GM20431 (cell line): ENCODE measurements at regions not wholly inside any gene's neighbourhood (a gene's known extent, or its start where the extent isn't known, plus 50 kb on each side); places are given as distances from the start of the nearest gene placed in this dataset.
"Not testable (repeated sequence)": the region's sequence is repeated elsewhere in the genome, so short reads cannot be mapped to it uniquely, and the experiment has no call there.

Source experiments
- in situ Hi-C: fragments of 300-500 bp; cut with MseI, MboI; formaldehyde crosslinking; loops from one replicate; pipeline ENCODE4 v1.15.0; 2020; ENCODE audit warnings: low sequenced_read_pairs; ENCODE audit not compliant: unreplicated experiment

DNA sequence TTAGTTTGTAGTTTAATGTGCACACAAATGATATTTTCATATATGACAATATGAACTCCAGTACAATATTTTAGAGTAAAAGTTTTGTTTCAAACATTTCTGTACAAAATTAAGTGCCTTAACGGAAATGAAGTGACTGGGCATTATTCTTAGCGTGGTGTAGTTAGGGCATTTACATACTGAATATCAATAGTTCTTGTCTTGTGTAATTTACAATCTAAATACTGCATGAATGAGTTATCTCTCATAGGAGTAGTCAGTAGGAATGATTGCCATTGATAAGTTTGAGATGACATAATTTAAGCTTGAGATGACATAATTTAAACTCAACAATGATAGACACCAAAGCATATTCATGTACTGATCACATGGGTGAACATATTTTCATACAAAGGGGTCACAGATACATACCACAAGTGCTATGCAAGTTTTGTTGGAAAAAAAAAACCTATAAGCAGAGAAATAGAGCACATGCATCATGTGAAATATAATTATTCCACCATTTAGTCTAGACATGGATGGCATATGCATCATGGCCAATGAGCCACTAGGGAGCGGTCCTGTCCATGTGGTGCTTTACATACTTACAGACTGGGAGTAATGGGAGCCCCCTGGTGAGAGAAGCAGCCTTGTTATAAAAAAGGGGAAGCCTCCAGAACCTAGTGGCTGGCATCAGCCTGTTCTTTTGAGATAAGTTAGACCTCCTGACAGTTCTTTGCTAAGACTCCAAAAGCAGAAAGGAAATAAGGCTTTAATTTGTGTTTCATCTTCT, 1523.9 kb downstream of the MAT2B start:
- in situ Hi-C loops, result no loop called here

DNA sequence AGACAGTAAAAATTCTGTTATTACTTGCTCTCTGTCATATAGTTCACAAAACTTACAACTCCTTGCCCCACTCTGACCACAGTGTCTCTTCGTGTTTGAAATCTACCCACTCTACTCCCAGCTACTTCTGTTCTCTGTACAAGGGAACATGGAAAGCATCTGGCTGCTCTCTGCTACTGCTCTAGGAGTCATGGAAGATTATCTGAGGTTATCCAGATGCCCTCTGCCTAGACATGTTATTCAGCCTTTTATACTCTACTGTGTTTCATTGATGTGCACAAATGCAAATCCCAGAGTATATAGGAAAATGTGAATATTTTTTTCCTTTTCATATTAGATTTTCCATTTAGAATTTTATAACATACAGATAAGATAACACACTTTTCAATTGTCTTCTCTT, 1525.6 kb downstream of the MAT2B start:
- in situ Hi-C loops, result no loop called here

DNA sequence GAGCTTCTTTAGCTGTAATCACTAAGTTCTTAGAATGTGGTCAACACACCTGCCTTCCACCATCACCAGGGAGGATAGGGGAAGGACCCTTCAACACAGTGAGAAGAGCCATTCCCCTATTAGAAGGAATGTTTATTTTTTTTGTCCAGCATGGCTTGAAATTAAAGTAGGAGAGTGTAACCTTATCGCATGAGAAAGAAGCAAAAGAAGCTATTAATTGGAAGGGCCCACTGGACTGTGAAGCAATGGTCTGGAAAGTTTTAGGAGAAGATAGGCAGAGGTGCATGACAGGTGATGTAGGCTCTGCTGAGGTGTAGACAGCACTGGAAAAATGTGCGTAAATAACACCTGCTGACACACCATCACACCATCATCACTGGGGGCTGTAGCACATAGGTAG, 1526.0 kb downstream of the MAT2B start:
- in situ Hi-C loops, result no loop called here

DNA sequence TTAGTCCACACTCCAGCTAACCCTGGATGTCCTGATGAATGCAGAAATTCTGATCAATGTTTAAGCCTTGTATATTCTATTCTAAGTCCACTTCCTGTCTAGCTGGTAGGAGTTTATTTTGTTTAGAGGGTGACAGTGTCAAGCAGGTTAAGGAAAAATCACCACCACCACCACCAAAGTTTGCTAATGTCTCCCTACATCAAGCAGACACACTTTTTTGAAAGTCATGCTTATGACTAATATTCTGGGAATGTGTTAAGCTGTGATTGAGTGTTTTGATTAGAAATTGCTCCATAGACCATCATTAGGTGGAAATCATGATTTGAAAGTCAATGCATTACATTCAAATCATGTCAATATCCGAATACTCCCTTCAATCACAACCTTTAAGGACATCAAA, 1530.1 kb downstream of the MAT2B start:
- in situ Hi-C loops, result no loop called here

DNA sequence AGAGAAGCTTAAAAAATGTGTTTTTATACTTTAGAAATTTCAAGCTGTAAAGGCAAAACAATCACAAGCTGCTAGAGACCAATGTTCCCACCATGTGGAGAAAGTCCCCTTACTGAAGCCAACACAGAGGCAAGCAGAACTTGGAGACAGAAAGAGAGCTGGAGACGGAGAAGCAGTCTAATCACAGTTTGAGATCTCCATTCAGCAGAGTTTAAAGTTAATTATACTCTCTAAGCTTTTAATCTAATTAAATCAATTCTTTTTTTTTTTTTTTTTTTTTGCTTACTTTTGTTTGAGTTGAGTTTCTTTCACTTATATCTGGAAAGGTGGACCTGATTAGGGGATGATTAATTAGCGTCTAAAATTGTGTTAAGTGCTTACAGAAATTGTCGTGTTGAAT, 1534.3 kb downstream of the MAT2B start:
- in situ Hi-C loops, result no loop called here

DNA sequence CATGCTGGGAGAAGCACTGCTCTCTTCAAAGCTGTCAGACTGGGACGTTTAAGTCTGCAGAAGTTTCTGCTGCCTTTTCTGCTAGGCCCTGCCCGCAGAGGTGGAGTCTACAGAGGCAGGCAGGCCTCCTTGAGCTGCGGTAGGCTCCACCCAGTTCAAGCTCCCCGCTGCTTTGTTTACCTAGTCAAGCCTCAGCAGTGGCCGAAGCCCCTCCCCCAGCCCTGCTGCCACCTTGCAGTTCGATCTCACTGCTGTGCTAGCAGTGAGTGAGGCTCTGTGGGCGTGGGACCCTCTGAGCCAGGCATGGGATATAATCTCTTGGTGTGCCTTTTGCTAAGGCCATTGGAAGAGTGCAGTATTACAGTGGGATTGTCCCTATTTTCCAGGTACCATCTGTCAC, 1540.5 kb downstream of the MAT2B start:
- in situ Hi-C loops, result not testable (repeated sequence)

DNA sequence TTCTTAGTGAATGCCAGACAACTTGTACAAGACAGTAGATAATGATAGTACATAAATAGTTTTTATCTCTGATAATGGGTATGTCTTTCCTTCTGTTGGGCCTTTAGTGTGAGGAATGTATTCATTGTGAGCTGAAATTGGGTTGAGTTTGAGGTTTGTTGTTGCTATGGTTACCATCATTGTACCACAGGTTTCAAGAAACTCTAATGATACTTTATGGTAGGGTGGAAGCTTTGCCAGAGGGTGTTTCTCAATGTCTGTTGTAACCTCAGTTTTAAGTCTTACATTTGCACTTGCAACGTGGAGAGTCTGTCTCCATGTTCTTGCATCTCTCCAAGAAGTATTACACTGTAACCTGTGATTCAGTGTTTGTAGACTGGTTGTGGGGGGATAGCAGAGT, 1550.1 kb downstream of the MAT2B start:
- in situ Hi-C loops, result no loop called here

DNA sequence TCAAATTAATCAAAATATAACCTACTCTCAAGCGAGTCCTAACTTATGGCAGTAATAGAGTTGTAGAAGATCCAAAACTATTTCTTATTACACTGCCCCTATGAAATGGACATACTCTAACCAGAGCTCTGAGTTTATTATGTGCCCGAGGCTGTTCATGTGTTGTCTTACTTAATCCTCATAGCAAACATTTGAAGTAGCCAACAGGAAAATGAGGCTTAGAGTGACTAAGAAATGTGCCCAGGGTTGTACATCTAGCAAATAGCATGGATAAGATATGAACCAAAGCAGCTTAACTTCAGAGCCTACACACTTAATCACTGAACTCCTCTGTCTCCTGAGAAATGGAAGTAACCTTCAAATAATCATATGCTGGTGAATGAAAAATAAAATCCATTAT, 1551.7 kb downstream of the MAT2B start:
- in situ Hi-C loops, result no loop called here

DNA sequence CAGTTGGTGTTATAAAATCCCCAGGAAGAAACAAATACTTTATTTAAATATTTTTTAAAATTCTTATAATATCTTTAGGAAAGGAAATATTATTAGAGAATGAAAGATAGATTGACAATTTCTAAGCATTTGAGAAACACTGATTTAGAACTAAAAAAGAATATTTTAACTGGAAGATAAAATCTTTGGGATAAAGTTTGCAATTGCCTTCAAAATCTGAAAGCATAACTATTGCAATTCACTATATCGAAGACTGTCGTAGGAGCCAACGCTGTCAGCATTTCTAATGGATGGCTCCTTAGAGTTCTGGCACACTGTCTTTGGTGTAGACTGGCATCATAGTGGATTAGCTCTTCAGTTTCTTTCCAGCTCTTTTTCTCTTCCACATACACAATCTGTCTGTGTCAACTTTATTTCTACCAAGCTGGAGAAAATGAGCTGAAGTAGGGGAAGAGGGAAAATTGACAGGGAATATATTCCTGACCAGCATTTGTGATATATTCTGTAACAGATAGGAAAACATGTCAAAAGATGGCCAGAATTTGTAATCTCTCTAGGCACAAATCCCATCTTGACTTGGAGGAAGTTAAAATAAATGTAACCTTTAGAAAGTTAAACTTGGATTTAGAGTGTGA, 1561.4 kb downstream of the MAT2B start:
- in situ Hi-C loops, result no loop called here

DNA sequence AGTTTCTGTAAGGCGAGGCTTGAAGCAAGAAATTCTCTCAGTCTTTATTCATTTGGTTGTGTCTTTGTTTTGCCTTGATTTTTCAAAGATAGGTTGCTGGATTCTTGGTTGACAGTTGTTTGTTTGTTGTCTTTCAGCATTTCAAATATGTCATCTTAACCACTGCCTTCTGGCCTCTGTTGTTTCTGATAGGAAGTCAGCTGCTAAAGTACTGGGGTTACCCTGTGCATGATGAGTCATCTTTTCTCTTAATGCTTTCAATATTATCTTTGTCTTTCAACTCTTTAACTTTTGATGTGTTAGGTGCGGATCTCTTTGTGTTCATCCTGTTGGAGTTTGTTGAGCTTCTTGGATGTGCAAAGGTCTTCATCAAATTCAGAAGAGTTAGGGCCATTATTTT, 1571.3 kb downstream of the MAT2B start:
- in situ Hi-C loops, result no loop called here

DNA sequence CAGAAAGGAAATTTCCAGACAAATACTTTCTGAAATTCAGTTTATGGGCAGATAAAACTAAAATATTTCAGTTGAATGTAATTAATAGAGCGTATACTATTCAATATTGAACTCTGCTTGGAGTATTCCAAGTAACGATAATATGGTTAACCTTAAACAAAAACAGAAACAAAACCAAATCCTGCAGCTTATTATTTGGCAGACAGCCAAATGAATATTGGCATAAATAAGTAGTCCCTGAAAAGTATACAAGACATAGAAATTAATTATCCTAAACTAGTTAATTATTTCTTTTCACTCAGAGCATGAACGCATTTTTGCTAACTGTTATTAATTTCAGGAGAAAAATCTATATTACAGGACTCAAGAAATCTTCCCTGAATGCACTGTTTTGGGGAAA, 1574.0 kb downstream of the MAT2B start:
- in situ Hi-C loops, result no loop called here

DNA sequence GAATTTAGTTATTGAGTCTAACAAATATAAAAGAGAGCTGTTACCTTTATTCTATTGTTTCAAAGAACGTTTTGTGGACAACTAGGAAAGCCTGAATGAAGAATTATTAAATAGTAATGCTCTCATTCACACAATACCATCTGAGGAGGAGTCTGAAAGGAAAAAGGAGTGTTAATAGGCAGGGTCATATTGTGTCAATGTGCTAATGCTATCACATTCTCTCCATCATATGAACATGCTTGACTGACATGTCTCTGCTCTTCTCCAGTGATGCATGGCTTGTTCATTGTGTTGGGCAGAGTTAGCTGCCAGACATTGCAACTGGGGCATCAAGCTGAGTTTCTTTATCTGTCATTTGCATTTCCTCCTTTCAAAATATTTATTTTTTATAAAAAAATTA, 1578.0 kb downstream of the MAT2B start:
- in situ Hi-C loops, result no loop called here

DNA sequence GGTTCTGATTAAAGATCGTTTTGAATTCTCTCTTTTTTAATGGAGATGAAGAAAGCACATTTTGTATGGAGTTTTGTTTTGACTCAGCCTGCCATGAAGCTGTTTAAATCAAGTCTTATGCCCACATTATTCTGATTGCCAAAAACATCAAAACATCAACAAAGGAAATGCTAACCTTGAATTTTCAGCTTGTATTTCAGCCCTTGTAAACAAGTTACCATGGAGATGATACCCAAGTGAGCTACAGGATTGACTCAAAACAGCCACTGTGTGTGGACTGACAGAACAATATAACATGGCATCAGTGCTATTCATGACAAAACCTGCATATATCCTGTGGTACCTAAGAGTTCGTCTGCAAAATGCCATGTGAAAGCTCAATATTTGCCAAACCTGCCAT, 1581.0 kb downstream of the MAT2B start:
- in situ Hi-C loops, result no loop called here

DNA sequence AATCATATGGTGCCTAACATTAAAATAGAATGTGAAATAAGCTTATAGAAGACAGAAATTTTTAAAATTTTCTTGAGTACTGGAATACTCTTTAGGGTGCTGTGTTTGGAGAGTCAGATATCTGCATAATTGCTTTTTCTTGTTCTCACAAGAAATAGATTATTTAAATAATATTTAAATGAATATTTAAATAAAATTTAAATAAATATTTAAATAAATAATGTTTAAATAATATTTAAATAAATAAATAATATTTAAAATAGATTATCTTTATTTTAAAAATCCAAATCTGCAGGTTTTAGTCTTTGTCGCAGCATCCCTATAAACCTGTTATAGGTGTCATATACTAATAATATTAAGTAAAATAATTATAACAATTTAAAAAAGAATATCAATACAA, 1589.4 kb downstream of the MAT2B start:
- in situ Hi-C loops, result no loop called here

DNA sequence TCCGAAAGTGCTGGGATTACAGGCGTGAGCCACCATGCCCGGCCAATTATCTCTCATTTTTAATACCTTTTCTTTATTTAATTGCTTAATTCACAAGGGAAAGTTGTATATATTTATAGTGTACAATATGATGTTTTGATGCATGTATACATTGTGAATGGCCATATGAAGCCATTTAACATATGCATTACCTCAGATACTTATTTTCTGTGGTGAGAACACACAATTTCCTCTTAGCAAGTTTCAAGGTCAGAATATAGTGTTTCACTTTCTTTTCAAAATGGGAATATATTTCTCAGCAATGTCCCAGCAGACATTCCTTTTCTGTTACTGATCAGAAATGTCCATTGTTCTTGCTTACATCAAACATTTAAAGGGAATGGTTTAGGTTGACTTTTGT, 1596.3 kb downstream of the MAT2B start:
- in situ Hi-C loops, result no loop called here

DNA sequence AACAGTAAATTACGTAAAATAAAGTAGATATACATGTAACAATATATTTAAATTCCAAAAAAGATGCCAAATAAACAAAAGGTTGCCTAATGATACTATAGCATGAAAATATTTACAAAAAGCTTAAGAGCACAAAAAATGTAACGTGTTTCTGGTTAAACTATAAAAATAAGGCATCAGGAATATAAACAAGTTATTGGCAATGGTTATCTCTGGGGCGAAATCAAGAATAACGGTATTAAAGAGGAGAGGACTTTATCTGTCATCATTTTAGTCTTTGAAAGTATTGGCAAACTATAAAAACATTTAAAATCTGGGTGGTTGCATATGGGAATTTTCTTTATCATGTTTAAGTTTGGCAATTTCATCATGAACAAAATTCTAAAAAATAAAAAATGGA, 1599.2 kb downstream of the MAT2B start:
- in situ Hi-C loops, result no loop called here

DNA sequence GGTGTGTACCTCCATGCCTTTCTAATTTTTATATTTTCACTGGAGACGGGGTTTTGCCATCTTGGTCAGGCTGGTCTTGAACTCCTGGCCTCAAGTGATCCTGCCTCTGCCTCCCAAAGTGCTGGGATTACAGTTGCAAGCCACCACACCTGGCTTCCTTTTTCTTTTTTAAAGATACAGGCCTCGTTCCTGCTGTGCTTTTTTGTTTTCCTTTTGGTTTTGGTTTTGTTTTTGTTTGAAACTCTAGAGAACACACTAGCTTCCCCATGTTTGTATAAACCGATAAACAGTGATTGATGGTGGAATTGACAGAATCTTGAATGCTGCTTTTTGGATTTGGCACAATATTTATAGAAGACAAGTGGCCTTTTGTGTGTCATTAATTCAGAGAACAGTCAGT, 1603.4 kb downstream of the MAT2B start:
- in situ Hi-C loops, result no loop called here

DNA sequence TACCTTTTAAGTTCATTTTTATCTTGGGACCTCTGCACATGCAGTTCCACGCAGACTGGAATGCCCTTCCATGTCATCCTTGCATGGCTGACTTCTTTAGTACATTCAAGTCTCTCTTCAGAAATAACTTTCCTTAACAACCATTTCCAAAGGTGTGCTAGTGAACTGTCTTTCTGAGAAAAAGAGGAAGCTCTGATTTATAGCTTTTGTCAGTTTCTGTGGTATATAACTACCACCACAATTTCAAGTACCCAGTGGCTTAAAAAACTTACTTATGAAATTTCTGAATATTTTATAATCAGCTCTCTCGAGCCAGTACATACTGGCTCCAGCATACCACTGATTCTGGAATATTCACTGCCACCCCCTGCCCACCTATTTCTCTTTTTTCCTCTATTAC, 1613.8 kb downstream of the MAT2B start:
- in situ Hi-C loops, result no loop called here

DNA sequence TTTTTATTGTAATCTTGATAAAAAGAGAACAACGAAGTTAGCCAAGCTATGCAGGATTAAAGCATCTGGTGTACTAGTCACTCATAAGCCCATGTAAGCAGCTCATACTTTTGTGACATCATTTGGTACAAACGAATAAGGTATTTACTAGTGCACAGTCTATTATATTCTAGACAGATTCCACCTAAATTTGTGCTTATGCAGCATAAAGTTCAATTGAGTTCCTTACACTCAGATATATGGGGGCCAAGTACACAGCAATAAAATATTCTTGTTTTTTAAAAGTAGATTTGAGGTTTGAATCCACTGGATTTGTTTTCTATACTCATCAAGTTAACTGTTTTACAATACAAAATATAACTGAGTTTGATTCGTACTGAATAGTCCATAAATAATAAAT, 1621.2 kb downstream of the MAT2B start:
- in situ Hi-C loops, result no loop called here

DNA sequence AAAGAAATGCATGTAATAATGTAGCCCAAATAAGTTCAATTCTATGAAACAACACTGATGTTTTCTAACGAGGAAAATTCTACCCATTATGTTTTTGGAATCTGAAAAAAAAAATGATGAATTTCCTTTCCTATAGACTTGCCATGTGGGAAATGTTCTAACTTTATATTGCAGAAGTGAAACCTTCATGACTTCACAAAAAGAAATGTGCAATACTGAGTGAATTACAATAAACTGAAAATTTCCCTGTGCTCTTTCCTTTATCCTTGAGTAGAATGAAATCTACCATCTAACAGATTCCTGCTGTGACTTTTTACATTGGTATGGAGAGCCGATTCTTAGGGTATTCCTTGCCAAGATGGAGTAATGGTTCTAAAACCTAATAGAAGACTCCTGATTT, 1622.5 kb downstream of the MAT2B start:
- in situ Hi-C loops, result no loop called here

DNA sequence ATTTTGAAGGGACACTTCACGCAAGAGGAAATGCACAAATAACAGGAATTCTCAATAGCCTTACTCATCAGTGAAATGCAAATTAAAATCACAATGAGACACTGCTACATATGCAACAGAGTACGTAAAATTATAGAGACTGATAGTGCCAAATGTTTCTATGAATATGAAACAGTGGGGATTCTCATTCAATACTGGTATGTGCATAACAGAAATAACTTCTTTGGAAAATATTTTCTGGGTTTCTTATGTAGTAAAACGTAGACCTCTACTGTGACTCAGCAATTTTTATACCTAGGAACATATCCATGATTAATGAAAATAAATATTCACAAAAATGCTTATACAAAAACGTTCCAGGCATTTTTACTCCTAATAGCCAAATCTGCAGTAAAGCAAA, 1625.2 kb downstream of the MAT2B start:
- in situ Hi-C loops, result no loop called here

DNA sequence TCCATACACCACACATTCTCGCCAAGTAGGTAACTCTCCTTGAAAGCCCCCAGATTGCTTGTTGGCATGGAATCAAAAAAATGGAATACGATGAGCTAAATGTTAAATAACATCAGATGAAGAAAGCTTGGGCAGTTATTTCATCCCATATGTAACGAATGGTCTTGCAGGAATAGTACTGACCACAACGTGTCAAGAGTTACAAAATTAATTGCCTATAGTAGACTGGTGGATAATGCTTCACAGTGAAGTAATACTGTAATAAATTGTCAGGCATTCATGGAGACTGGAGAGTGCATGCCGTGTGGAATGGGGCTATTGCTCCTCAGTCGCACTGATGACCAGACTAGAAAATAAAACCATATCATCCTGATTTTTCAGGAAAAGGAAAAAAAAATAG, 1628.7 kb downstream of the MAT2B start:
- in situ Hi-C loops, result no loop called here
